ENCODE measurements at regions not wholly inside any gene's neighbourhood (a gene's known extent, or its start where the extent isn't known, plus 50 kb on each side); places are given as distances from the start of the nearest gene placed in this dataset.

- TF ChIP-seq CTCF (conservative IDR thresholded peaks at IDR 0.05; ENCODE audit: low read depth): no peak
- ChIA-PET POLR2A (ENCODE audit: low non-redundant PET) (no interaction called here), CTCF (interaction anchor here (0.7 kb wide), 2 partner anchors 36 to 232 kb away, joined by 3 read pairs; no protein-coding TSS in a partner anchor)
- H3K27ac ChIP-seq: no peak overlapping the region
- no peak for DNase-seq (ENCODE audit: low spot score)
These were observed 127.7 kb downstream of the ZNF664 start for GRCh38 chr12:124100572-124101178.

GRCh38 chr12:124105546-124105945 is 132.5 kb downstream of the ZNF664 start:
- no peak overlapping the region for H3K27ac ChIP-seq
- no peak for DNase-seq (ENCODE audit: low spot score)
- ChIA-PET CTCF (interaction anchor here (0.7 kb wide), 1 partner anchor 166 kb away, joined by 4 read pairs; no protein-coding TSS in a partner anchor), POLR2A (ENCODE audit: low non-redundant PET) (no interaction called here)
- no peak for TF ChIP-seq CTCF (conservative IDR thresholded peaks at IDR 0.05; ENCODE audit: low read depth)

- no peak overlapping the region for H3K27ac ChIP-seq
- ChIA-PET POLR2A (ENCODE audit: low non-redundant PET) (no interaction called here), CTCF (no interaction called here)
- DNase-seq (ENCODE audit: low spot score): no peak
- TF ChIP-seq CTCF (conservative IDR thresholded peaks at IDR 0.05; ENCODE audit: low read depth): no peak
These were observed 134.3 kb downstream of the ZNF664 start for GRCh38 chr12:124107351-124107750.

- TF ChIP-seq CTCF (conservative IDR thresholded peaks at IDR 0.05; ENCODE audit: low read depth): no peak
- CTCF ChIA-PET: no interaction called here
- POLR2A ChIA-PET (ENCODE audit: low non-redundant PET): no interaction called here
- peak; percentile 42 for DNase-seq (ENCODE audit: low spot score)
- H3K27ac ChIP-seq: no peak overlapping the region
These were observed 136.7 kb downstream of the ZNF664 start for GRCh38 chr12:124109760-124110159.

- no peak overlapping the region for H3K27ac ChIP-seq
- ChIA-PET POLR2A (ENCODE audit: low non-redundant PET) (no interaction called here), CTCF (interaction anchor here (0.6 kb wide), 1 partner anchor 90 kb away, joined by 3 read pairs; no protein-coding TSS in a partner anchor)
- DNase-seq (ENCODE audit: low spot score): no peak
- no peak for TF ChIP-seq CTCF (conservative IDR thresholded peaks at IDR 0.05; ENCODE audit: low read depth)
These were observed 137.4 kb downstream of the ZNF664 start for GRCh38 chr12:124110372-124110883.

- CTCF ChIA-PET: no interaction called here
- no peak for TF ChIP-seq CTCF (conservative IDR thresholded peaks at IDR 0.05; ENCODE audit: low read depth)
- no peak for DNase-seq (ENCODE audit: low spot score)
- POLR2A ChIA-PET (ENCODE audit: low non-redundant PET): no interaction called here
- no peak overlapping the region for H3K27ac ChIP-seq
These were observed 138.0 kb downstream of the ZNF664 start for GRCh38 chr12:124111006-124111405.
